GM21576 (cell line): ENCODE measurements at regions not wholly inside any gene's neighbourhood (a gene's known extent, or its start where the extent isn't known, plus 50 kb on each side); places are given as distances from the start of the nearest gene placed in this dataset.
"Not testable (repeated sequence)": the region's sequence is repeated elsewhere in the genome, so short reads cannot be mapped to it uniquely, and the experiment has no call there.

Source experiments
- ATAC-seq: cut with Tn5 transposase; IDR thresholded peaks from one replicate; pipeline ENCODE4 v1.9.1; 2021; ENCODE audit warnings: mild to moderate bottlenecking, moderate library complexity; ENCODE audit not compliant: unreplicated experiment

DNA sequence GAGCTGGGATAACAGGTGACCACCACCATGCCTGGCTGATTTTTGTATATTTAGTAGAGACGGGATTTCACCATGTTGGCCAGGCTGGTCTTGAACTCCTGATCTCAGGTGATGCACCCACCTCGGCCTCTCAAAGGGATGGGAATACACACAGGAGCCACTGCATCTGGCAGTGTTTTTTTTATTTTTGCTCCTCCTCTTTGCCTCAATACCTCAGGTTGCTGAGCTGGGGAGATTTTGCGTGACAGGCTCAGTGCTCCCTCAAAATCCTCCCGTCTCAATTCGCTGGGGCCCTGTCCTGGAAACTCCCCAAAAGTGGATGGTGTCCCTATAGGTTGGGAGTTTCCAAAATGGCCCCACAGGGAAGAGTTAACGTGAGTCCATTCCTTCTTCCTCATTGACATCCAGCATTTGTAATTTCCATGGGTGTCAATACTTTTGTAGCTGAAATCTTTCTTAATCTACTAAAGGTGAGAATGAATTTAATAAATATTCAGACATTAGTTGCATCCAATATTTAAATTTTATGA, 71.8 kb downstream of the GGTLC2 start:
- ATAC-seq, result no peak

GRCh38 chr22:22717664-22718063, 73.2 kb downstream of the GGTLC2 start:
- no peak for ATAC-seq

DNA sequence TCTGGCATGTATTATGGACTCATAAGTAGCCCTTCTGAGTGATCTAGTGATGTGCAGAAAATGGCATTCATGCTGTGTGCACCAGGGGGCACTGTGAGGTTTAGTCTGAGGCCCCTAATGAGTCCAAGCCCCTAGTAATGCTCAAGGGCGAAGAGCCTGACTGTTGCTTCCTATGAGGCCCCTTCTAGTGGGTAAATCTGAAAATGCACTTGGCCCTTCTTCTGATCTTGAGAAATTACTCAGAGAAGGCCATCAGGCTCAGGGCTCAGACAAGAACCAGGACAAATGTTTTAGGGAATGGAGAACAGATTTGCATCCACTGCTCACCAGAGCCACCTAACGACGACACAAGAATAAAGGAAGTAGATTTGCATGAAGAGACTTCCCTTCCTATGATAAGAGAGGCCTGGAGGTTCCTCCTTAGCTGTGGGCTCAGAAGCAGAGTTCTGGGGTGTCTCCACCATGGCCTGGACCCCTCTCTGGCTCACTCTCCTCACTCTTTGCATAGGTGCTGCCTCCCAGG, 75.8 kb downstream of the GGTLC2 start:
- peak; percentile 60 for ATAC-seq

GRCh38 chr22:22720724-22721261, 76.4 kb downstream of the GGTLC2 start:
- ATAC-seq, result peak; percentile 72

DNA sequence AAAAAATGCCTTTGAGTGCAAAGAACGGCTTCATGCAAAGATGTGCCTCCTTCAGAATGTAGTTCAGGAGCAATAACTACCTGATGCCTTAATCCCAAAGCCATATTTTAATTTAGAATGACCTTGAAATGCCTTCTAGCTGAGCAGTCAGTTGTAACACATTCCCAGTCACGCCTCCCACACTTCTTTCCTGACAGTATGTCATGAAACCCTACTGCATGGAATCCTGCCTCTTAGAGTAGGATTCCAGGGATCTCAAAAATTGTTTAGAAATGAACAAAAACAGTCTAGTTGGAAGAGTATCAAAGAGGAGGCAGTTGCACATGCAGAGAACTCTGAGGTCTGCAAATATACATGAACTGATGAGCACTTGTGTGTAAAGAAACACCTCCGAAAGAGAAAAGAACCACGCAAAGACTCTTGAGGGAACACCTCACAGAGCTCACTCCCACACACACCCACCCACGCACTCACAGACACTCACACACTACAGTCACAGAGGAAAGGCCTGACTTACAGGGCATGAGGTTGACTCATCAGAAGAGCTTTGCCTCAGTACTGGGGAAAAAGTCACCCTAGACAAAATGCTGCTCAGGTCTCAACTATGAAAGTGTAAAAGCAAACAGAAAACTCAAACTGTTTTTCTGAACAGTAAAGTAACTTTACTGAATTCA, 77.4 kb downstream of the GGTLC2 start:
- no peak for ATAC-seq

DNA sequence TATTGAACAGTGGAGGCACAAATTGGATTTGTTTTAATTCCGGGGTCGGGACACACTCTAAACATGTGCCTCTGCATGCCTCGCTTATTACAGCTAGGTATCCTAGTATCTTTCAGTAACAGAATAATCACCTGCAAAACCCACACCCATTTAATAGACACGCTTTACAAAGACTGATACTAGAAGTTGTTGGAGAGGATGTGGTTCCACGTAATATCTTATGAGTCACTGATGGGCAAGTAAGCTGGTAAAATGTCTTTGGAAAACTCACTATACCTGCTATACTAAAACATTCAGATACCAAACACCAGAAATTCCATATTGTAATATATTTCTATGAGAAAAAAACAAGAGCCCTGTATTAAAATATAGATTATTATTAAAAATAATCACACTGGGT, 84.0 kb downstream of the GGTLC2 start:
- ATAC-seq, result no peak

DNA sequence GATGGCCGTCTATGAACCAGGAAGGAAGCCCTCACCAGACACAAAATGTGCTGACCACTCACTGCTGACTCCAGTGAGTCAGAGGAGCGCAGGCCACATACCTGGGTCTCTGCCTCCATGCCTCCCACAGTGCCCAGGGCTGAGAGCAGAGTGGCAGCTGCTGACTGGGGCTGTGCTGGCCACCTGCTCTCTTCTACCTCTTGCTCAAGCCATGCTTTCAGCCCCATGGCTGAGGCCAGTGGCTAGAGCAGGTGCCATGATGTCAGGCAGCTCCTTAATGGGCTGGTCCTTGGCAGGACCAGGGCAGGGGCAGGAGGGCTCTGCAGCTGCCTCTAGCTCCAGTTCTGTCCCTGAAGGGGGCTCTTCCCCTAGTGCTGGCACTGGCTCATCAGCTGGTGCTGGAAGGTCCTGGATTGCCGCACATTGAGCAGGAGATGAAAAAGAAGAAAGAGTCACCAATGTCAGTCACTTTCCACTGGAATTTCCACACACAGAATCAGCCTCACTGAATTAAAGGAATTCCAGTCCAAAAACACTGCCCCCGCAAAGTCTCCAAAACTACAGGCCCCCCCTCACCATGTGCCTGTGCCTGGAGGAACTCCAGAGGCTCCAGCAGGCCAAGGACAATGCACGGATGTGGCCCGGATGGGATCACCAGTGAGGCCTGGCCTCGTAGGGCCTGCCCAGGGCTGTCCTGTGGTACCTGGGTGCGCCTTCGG, 86.4 kb downstream of the GGTLC2 start:
- ATAC-seq, result no peak

DNA sequence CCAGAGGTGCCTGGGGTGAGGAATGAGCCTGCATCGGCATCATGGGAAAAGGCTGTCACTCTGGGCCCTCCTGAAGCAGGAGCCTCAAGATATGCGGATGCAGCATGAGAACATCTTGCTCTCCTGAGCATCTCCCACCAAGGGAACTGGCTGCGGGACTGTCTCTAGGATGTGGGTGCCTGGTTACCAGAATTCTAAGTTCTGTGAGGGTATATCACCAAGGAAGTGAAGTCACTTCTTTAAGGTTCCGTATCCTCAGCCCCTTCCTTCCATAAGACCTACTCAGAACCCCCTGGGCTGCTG, 86.9 kb downstream of the GGTLC2 start:
- ATAC-seq, result no peak

DNA sequence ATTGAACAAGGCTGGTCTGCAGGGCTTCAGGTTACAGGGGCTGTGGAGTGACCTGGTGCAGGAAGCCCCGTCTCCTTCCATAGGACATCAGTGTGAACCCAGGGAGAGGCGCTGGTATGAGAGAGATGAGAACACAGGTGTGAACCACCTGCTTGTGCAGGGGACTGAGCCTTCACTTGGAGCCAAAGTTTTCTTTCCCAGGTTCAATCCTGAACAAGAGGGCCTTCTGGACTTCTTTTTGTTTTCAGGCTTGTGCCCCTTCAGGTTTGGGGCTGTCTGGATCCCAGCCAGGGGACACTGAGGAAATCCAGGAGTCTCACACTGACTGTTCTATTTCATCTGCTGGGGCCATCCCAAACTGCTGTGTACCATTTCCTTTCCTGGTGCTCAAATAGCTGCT, 88.6 kb downstream of the GGTLC2 start:
- ATAC-seq, result not testable (repeated sequence)

DNA sequence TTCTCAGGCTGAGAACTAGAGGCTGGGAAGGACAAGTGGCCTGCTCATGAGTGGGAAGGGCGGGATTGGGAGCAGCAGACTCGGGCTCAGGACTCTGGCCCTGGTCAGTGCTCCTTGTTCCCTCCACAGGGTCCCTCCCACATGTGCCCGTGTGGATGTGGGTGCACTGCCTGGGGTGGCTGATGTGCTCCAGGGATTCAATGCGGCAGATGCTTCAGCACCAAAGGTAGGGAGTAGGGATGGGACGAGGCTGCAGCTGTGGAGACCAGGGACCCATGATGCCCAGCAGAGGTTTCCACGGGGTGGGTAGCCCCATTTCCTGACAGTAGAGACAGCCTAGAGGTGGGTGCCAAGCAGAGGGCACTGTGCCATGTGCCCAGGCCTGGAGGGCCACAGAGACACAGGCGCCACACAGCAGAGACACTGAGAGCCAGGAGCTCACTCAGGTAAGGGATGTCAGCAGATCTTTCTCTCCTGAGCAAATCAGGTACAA, 89.5 kb downstream of the GGTLC2 start:
- no peak for ATAC-seq

GRCh38 chr22:22734395-22735272, 90.2 kb downstream of the GGTLC2 start:
- not testable (repeated sequence) for ATAC-seq

GRCh38 chr22:22735276-22735675, 90.9 kb downstream of the GGTLC2 start:
- ATAC-seq, result not testable (repeated sequence)

DNA sequence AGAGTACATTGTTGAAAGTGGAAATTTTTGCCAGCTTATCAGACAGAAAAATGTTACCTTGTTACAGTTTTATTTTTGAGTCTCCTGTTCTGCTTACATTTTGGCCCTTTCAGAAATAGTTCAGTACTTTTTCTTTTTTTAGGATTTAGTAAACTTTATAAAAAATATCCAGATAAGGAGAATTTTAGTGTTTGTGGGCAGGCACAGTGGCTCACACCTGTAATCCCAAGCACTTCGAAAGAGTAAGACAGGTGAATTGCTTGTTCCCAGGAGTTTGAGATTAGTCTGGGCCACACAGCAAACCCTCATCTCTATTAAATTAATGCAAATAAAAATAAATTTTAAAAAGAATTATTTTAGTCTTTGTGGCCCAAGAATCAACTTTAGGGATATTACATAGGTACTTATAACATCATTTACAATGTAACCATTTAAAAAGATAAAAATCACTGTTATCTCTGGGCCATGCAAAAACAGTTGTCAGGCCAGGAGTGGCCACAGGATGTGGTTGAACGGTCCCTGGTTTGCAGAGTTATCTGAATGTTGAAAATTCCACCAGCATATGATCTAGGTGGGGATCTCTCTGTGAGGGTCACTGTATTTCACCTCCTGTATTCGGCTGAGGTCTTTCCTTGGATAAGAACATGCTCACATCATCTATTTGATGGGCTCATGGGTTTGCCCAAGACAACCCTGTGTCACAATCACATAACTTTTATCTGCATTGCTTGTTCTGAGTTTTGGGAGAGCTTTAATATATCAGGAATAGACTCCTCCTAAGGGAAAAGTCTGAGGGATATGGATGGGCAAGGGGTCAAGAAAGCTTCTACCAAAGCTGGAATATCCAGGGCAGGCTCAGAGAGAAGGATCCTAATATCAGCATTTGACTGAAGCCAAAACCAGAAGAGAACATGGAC, 91.5 kb downstream of the GGTLC2 start:
- no peak for ATAC-seq

- no peak for ATAC-seq
These were observed 93.2 kb downstream of the GGTLC2 start for GRCh38 chr22:22737590-22737989.

GRCh38 chr22:22738959-22739585, 94.7 kb downstream of the GGTLC2 start:
- no peak for ATAC-seq

- ATAC-seq, result no peak
These were observed 96.3 kb downstream of the GGTLC2 start for GRCh38 chr22:22740560-22741276.

DNA sequence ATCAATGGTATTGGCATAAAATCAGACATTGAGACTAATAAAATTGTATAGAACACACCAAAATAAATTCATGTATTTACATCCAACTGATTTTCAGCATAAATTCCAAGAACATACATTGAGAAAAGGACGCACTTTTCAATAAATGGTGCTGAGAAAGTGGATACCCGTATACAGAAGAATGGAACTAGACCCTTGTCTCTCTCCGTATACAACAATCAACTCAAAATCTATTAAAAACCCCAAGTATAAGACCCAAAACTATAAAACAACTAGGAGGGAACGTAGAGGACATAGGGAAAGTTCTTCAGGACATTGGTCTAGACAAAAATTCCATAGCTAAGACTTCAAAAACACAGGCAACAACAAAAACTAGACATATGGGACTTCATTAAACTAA, 97.4 kb downstream of the GGTLC2 start:
- ATAC-seq, result no peak

DNA sequence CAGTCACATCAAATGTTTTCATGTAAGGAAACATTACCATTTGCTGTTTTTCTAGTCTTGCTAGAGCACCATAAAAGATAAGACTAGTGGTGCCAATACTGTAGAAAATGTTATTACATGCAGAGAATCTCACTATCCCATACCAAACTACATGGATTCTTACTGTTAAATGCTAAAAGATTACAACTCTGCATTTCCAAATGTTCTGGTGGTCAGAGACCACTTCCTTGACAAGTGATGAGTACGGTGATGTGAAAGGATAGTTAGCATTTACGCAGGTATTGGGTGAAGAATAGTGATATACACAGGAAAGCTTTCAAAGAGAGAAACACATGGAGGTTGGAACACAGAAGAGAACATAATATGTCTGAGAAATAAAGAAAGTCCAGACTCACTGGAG, 98.2 kb downstream of the GGTLC2 start:
- no peak for ATAC-seq
